ENCODE measurements at regions not wholly inside any gene's neighbourhood (a gene's known extent, or its start where the extent isn't known, plus 50 kb on each side); places are given as distances from the start of the nearest gene placed in this dataset.

DNA sequence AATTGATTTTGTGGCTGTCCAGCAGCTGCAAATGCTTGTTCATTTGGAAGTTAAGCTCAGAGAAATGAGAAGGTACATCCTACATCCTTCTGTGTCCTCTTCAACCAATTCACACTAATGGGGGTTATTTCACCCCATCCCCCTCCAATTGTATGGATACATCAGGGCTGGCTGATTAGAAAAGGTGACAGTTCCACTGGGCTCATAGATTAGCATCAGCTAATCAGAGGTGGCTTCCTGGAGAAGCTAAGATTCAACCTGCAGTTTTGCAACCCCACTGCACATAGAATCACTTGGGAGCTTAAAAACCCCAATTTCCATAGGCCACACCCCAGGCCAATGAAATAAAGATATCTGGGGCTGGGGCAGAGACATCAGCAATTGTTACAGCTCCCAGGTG lies 217.7 kb upstream of the TLE3 start:
- no peak for DNase-seq (ENCODE audit: low read depth in 1 of 2, low spot score in 1 of 2)
- Histone ChIP-seq H3K4me3 (replicated peaks; ENCODE audit: insufficient read depth, low read length) (no peak overlapping the region), H3K27ac (replicated peaks) (no peak overlapping the region), H3K27me3 (ENCODE audit: insufficient read depth, poor library complexity, severe bottlenecking) (no peaks in the 10 kb centered on the region)
- TF ChIP-seq, protein P1, sequence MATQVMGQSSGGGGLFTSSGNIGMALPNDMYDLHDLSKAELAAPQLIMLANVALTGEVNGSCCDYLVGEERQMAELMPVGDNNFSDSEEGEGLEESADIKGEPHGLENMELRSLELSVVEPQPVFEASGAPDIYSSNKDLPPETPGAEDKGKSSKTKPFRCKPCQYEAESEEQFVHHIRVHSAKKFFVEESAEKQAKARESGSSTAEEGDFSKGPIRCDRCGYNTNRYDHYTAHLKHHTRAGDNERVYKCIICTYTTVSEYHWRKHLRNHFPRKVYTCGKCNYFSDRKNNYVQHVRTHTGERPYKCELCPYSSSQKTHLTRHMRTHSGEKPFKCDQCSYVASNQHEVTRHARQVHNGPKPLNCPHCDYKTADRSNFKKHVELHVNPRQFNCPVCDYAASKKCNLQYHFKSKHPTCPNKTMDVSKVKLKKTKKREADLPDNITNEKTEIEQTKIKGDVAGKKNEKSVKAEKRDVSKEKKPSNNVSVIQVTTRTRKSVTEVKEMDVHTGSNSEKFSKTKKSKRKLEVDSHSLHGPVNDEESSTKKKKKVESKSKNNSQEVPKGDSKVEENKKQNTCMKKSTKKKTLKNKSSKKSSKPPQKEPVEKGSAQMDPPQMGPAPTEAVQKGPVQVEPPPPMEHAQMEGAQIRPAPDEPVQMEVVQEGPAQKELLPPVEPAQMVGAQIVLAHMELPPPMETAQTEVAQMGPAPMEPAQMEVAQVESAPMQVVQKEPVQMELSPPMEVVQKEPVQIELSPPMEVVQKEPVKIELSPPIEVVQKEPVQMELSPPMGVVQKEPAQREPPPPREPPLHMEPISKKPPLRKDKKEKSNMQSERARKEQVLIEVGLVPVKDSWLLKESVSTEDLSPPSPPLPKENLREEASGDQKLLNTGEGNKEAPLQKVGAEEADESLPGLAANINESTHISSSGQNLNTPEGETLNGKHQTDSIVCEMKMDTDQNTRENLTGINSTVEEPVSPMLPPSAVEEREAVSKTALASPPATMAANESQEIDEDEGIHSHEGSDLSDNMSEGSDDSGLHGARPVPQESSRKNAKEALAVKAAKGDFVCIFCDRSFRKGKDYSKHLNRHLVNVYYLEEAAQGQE (IDR thresholded peaks at IDR 0.05; ENCODE audit: insufficient replicate concordance, low read depth): no peak
- TF ChIP-seq, protein P2, sequence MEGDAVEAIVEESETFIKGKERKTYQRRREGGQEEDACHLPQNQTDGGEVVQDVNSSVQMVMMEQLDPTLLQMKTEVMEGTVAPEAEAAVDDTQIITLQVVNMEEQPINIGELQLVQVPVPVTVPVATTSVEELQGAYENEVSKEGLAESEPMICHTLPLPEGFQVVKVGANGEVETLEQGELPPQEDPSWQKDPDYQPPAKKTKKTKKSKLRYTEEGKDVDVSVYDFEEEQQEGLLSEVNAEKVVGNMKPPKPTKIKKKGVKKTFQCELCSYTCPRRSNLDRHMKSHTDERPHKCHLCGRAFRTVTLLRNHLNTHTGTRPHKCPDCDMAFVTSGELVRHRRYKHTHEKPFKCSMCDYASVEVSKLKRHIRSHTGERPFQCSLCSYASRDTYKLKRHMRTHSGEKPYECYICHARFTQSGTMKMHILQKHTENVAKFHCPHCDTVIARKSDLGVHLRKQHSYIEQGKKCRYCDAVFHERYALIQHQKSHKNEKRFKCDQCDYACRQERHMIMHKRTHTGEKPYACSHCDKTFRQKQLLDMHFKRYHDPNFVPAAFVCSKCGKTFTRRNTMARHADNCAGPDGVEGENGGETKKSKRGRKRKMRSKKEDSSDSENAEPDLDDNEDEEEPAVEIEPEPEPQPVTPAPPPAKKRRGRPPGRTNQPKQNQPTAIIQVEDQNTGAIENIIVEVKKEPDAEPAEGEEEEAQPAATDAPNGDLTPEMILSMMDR (IDR thresholded peaks at IDR 0.05; ENCODE audit: insufficient read depth, low read length): no peak
- TF ChIP-seq GABPA (IDR thresholded peaks at IDR 0.05; ENCODE audit: low read depth) (no peak), POLR2AphosphoS5 (IDR thresholded peaks at IDR 0.05; ENCODE audit: low read depth) (no peak), SPI1 (IDR thresholded peaks at IDR 0.05; ENCODE audit: borderline replicate concordance, low read depth) (no peak)

DNA sequence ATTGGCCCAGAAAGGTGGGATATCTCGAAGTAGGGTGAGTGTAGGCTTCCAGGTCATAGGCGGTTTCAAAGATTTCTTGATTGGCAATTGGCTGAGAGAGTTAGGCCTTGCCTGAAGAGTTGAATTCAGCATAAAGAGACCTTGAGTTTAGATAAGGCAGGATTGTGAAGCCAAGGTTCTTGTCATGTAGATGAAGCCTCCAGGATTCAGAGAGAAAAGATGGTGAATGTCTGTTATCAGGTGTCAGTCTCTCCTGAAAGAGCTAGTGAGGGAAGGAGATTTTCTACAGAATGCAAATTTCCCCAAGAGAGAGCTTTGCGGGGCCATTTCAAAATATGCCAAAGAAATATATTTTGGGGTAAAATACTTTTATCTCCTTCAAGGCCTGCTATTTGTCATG lies 217.0 kb upstream of the TLE3 start:
- DNase-seq (ENCODE audit: low read depth in 1 of 2, low spot score in 1 of 2): no peak
- H3K27ac ChIP-seq (replicated peaks): no peak overlapping the region
- TF ChIP-seq, protein P1 (IDR thresholded peaks at IDR 0.05; ENCODE audit: insufficient replicate concordance, low read depth): no peak
- TF ChIP-seq GABPA (IDR thresholded peaks at IDR 0.05; ENCODE audit: low read depth) (no peak), POLR2AphosphoS5 (IDR thresholded peaks at IDR 0.05; ENCODE audit: low read depth) (no peak), SPI1 (IDR thresholded peaks at IDR 0.05; ENCODE audit: borderline replicate concordance, low read depth) (no peak)
- TF ChIP-seq, protein P2 (IDR thresholded peaks at IDR 0.05; ENCODE audit: insufficient read depth, low read length): no peak
- H3K4me3 ChIP-seq (replicated peaks; ENCODE audit: insufficient read depth, low read length): no peak overlapping the region
- no peaks in the 10 kb centered on the region for H3K27me3 ChIP-seq (ENCODE audit: insufficient read depth, poor library complexity, severe bottlenecking)

DNA sequence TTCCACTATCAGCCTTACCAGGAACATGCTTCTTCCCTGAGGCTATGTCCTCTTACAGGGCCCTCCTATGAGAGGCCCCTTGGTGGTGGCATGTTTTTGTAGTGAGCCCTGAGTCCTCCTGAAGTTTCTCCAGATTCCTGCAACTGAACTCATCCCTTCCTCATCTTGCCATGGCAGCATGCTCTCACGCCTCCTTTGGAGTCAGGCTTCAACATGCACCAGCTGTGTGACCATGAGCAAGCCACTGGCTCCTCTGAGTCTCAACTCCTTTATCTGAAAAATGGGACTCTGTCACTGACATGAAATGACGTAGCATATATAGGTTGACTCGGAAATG lies 216.3 kb upstream of the TLE3 start:
- TF ChIP-seq, protein P1 (IDR thresholded peaks at IDR 0.05; ENCODE audit: insufficient replicate concordance, low read depth): no peak
- no peak for TF ChIP-seq SPI1 (IDR thresholded peaks at IDR 0.05; ENCODE audit: borderline replicate concordance, low read depth)
- TF ChIP-seq, protein P2 (IDR thresholded peaks at IDR 0.05; ENCODE audit: insufficient read depth, low read length): no peak
- TF ChIP-seq POLR2AphosphoS5 (IDR thresholded peaks at IDR 0.05; ENCODE audit: low read depth): no peak
- TF ChIP-seq GABPA (IDR thresholded peaks at IDR 0.05; ENCODE audit: low read depth): no peak
- Histone ChIP-seq H3K27ac (replicated peaks) (no peak overlapping the region), H3K27me3 (ENCODE audit: insufficient read depth, poor library complexity, severe bottlenecking) (no peaks in the 10 kb centered on the region), H3K4me3 (replicated peaks; ENCODE audit: insufficient read depth, low read length) (no peak overlapping the region)
- no peak for DNase-seq (ENCODE audit: low read depth in 1 of 2, low spot score in 1 of 2)
